Common myeloid progenitor, CD34-positive (primary cell): ENCODE measurements at regions not wholly inside any gene's neighbourhood (a gene's known extent, or its start where the extent isn't known, plus 50 kb on each side); places are given as distances from the start of the nearest gene placed in this dataset.

ENCODE experiments used
- CTCF ChIA-PET: fragments of 350-600 bp; sonication (Branson Sonifier 250); formaldehyde crosslinking; loops from one replicate; lab custom pipeline; 2021; ENCODE audit warnings: antibody characterized with exemption; lab: Charles Lee
- POLR2A ChIA-PET: fragments of 350-600 bp; sonication (Branson Sonifier 250); formaldehyde crosslinking; loops from one replicate; lab custom pipeline; 2021; ENCODE audit warnings: antibody characterized with exemption; lab: Charles Lee
- DNase-seq, 3 donors: peaks; one replicate each; pipeline versions ENCODE4 v3.0.0 to v3.0.0-alpha.2; 2013
- H3K27ac ChIP-seq, 2 experiments: 1 replicate in 1 of 2; 2 replicates in 1 of 2; pipeline ENCODE4 v1.7.0; 2013; ENCODE audit warnings: inconsistent platforms in 2 of 2, low read length in 2 of 2, mild to moderate bottlenecking in 2 of 2, low read depth in 1 of 2, moderate library complexity in 1 of 2; ENCODE audit not compliant: severe bottlenecking in 2 of 2, insufficient read depth in 1 of 2, poor library complexity in 1 of 2
- H3K27me3 ChIP-seq, 5 experiments: replicated peaks in 2 of 5; 1 replicate in 3 of 5; 2 replicates in 2 of 5; pipeline versions ENCODE4 v1.6.1 to v1.7.0; 2013; ENCODE audit warnings: low read length in 4 of 5, mild to moderate bottlenecking in 2 of 5, moderate library complexity in 2 of 5, inconsistent platforms in 1 of 5; ENCODE audit not compliant: insufficient read depth in 5 of 5, control insufficient read depth in 4 of 5
- H3K36me3 ChIP-seq, 4 experiments: 1 replicate in 2 of 4; 2 replicates in 2 of 4; pipeline versions ENCODE4 v1.6.1 to v1.7.0; 2013; ENCODE audit warnings: low read length in 3 of 4, control low read depth in 1 of 4, mild to moderate bottlenecking in 1 of 4; ENCODE audit not compliant: control insufficient read depth in 4 of 4, insufficient read depth in 4 of 4
- H3K4me1 ChIP-seq, 4 experiments: 1 replicate in 3 of 4; 2 replicates in 1 of 4; pipeline versions ENCODE4 v1.6.1 to v1.7.1; 2013; ENCODE audit warnings: low read length in 3 of 4, mild to moderate bottlenecking in 3 of 4, control low read depth in 1 of 4, inconsistent platforms in 1 of 4, moderate library complexity in 1 of 4; ENCODE audit not compliant: control insufficient read depth in 4 of 4, insufficient read depth in 4 of 4; ENCODE audit errors: control extremely low read depth in 1 of 4
- H3K4me3 ChIP-seq, 7 experiments: 1 replicate in 4 of 7; 2 replicates in 3 of 7; pipeline versions ENCODE4 v1.5.1 to v1.7.0; 2013; ENCODE audit warnings: mild to moderate bottlenecking in 7 of 7, low read length in 6 of 7, moderate library complexity in 6 of 7, inconsistent platforms in 2 of 7, low read depth in 2 of 7, control low read depth in 1 of 7; ENCODE audit not compliant: insufficient read depth in 4 of 7, control insufficient read depth in 1 of 7; ENCODE audit errors: extremely low read depth in 1 of 7
- H3K9me3 ChIP-seq, 5 experiments: 1 replicate in 4 of 5; 2 replicates in 1 of 5; pipeline versions ENCODE4 v1.6.1 to v1.7.1; 2013; ENCODE audit warnings: low read length in 4 of 5, mild to moderate bottlenecking in 2 of 5, inconsistent platforms in 1 of 5, low read depth in 1 of 5, moderate library complexity in 1 of 5; ENCODE audit not compliant: control insufficient read depth in 4 of 5, insufficient read depth in 2 of 5; ENCODE audit errors: control extremely low read depth in 1 of 5
- WGBS: methylation state at CpG from one replicate; pipeline ENCODE4 v1.1.5; 2013; ENCODE audit not compliant: insufficient coverage; 5-methylcytosine and 5-hydroxymethylcytosine counted together

DNA sequence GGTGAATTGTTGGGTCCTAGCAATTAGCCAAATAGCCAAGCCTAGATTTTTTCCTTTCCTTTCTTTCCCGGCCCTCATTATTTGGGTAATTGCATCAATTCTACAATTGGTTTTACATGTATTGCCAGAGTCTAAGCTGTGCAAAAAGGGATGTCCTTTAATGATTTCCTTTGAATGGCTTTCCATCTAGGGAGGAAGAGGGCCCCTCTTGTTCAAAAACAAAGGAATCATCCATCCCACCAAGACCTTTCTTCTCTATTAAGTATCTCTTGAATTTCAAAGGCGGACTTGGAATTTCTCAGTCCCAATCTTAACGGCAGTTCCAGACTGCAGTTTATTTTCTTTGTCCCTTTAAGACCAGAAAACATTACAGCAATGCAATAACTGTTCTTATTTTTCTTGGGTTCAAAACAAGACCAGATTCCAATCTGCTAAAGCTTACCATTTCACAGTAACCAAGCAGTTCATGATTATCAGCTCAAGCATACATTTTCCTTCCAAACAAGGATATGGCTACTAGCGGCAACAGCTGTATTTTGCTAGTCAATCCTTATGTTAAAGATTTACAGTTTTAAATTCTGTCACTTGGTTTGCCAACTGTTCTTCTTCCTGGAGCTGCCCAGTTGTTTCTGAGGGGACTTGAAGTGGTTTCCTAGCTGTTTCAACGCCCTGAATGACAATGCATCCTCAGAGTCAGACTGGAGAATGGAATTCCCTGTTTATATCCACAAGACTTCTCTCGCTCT lies 91.4 kb upstream of the LRIG1 start:
- DNase-seq: no peak
- Histone ChIP-seq H3K9me3 (no peaks in the 10 kb centered on the region), H3K4me1 (no peaks in the 10 kb centered on the region), H3K36me3 (no peaks in the 10 kb centered on the region), H3K27ac (no peak overlapping the region), H3K4me3 (no peak overlapping the region), H3K27me3 (peaks cover 0 to 12% (median 0%) of the 10 kb centered on the region in 5 experiments)
- 64% methylated on average over 4 of the region's 6 CpGs for WGBS
- ChIA-PET CTCF (no interaction called here), POLR2A (no interaction called here)

DNA sequence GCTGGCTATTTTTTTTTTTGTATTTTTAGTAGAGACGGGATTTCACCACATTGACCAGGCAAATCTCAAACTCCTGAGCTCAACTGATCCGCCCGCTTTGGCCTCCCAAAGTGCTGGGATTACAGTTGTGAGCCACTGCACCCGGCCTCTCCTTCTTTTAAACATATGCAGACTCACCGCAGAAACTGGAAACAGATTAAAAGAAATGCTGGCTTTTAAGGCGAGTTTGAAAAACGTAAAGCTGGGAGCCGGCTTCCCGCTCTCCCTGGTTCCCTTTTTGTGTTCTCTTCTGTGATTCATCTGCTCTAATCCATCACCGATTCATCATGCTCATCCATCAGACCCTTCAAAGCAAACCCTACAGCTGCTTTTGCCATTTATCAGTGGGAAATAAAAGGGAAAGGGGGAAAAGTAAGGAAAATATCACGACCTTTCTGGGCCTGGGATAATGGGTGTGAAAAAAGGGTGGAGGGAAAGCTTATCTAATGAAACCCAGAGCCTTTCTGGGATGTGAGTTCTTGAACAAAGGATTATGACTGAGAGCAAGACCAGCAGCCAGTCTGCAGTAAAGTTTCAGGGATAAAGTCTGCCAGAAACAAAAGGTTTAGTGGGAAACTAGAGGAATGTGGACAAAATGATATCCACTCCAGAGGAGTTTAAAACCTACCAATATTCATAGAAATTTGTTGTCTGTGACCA lies 92.3 kb upstream of the LRIG1 start:
- peaks cover 0 to 14% (median 0%) of the 10 kb centered on the region in 5 experiments for H3K27me3 ChIP-seq
- H3K9me3 ChIP-seq: no peaks in the 10 kb centered on the region
- H3K36me3 ChIP-seq: no peaks in the 10 kb centered on the region
- CTCF ChIA-PET: interaction anchor here (1.0 kb wide), 1 partner anchor 10 kb away, joined by 3 read pairs; no protein-coding TSS in a partner anchor
- no peak overlapping the region for H3K4me3 ChIP-seq
- POLR2A ChIA-PET: no interaction called here
- no peak overlapping the region for H3K27ac ChIP-seq
- H3K4me1 ChIP-seq: no peaks in the 10 kb centered on the region
- DNase-seq: no peak
- WGBS: 87% methylated on average over 9 of the region's 11 CpGs

DNA sequence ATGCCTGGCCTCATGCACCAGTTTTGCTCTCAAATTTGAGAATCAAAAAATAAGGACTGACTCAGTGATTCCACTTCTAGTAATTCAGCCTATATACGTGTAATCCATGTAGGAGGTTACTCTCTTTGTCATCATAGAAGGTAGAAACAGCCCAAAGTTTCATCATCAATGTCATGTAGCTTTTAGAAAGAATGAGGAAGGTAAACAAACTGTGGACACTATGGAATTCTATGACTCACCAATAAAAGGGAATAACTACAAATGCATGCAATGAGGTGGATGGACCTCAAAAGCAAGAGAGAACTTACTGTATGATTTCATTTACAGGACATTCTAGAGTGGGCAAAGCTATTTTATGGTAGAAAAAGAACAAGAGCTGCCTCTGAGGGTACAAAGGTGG lies 93.2 kb upstream of the LRIG1 start:
- WGBS: 100% methylated on average over 1 of the region's 1 CpG
- peaks cover 0 to 14% (median 0%) of the 10 kb centered on the region in 5 experiments for H3K27me3 ChIP-seq
- H3K36me3 ChIP-seq: no peaks in the 10 kb centered on the region
- no peak for DNase-seq
- no peak overlapping the region for H3K4me3 ChIP-seq
- no peak overlapping the region for H3K27ac ChIP-seq
- H3K4me1 ChIP-seq: no peaks in the 10 kb centered on the region
- H3K9me3 ChIP-seq: no peaks in the 10 kb centered on the region
- POLR2A ChIA-PET: no interaction called here
- CTCF ChIA-PET: interaction anchor here (1.0 kb wide), 1 partner anchor 9 kb away, joined by 3 read pairs; no protein-coding TSS in a partner anchor

DNA sequence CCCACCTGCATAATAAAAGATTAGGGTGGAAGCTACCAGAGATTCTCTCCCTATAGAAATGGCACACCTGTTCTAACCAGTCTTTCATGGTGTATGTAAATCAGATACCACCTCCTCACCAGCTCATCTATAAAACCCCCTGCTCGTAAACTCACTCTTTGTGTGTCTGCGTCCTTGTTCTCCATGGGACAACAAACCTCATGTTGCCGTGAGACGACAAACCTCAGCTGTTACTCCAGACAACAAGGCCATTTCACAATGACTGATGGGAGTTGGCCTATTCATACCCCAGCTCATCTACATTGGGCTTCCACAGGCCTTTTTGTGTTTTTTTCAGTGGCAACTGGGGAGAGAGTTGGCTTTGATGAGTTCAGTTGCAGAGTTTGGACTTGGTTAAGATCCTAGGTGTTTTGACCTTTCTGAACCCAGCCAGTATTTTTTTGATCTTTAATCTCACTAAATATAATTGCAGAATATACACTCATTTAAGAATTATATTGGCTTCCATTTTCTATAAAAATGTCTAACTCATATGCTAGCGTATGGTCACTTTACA lies 96.6 kb upstream of the LRIG1 start:
- H3K27ac ChIP-seq: no peak overlapping the region
- WGBS: 100% methylated on average over 5 of the region's 5 CpGs
- no peak overlapping the region for H3K4me3 ChIP-seq
- ChIA-PET POLR2A (no interaction called here), CTCF (no interaction called here)
- H3K36me3 ChIP-seq: no peaks in the 10 kb centered on the region
- no peak for DNase-seq
- H3K27me3 ChIP-seq: peaks cover 0 to 7% (median 0%) of the 10 kb centered on the region in 5 experiments
- no peaks in the 10 kb centered on the region for H3K9me3 ChIP-seq
- H3K4me1 ChIP-seq: no peaks in the 10 kb centered on the region

DNA sequence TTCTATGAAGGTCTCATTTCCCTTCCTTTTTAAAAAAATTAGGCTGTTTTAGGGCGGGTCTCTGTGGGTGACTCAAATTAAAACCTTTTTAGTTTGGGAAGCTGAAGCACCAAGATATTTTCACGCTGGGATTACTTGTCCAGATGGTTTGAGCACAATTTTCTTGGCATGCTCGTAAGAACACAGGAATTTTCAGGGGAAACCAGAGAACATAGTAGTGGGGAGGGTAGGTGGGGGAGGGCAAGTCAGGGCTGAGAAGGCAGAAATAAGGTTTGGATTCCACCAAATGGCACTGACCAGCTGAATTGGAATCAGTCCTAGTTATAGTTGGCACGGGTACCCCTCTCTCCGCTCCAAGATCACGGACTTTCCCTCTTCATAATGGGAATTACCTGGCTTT lies 97.3 kb upstream of the LRIG1 start:
- DNase-seq: no peak
- H3K27me3 ChIP-seq: peaks cover 0 to 5% (median 0%) of the 10 kb centered on the region in 5 experiments
- POLR2A ChIA-PET: no interaction called here
- no peaks in the 10 kb centered on the region for H3K36me3 ChIP-seq
- WGBS: 96% methylated on average over 4 of the region's 6 CpGs
- no peak overlapping the region for H3K4me3 ChIP-seq
- no peaks in the 10 kb centered on the region for H3K9me3 ChIP-seq
- no peak overlapping the region for H3K27ac ChIP-seq
- CTCF ChIA-PET: no interaction called here
- H3K4me1 ChIP-seq: peaks cover 0 to 3% (median under 1%) of the 10 kb centered on the region in 4 experiments

DNA sequence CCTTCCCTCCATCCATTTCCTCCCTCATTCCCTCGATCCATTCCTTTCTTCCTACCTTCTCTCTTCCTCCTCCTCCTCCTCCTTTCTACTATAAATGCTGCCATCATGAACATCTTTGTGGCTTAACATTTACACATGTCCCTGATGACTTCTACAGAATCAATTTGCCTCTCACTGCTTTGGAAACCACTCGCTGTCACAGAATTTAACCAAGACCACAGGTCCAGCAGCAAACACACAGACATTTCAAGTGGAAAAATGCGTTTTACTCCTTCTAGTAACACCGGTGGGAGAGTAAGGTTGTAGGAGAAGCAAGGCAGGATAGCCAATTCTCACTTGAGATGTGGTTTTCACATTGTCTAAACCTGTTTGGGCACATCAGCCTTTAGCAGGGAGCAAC lies 101.4 kb upstream of the LRIG1 start:
- Histone ChIP-seq H3K9me3 (no peaks in the 10 kb centered on the region), H3K4me1 (peaks cover 0 to 6% (median 1%) of the 10 kb centered on the region in 4 experiments), H3K36me3 (no peaks in the 10 kb centered on the region), H3K27me3 (peaks cover 0 to 7% (median 0%) of the 10 kb centered on the region in 5 experiments), H3K4me3 (no peak overlapping the region), H3K27ac (no peak overlapping the region)
- POLR2A ChIA-PET: no interaction called here
- WGBS: 98% methylated on average over 4 of the region's 4 CpGs
- no peak for DNase-seq
- CTCF ChIA-PET: no interaction called here

DNA sequence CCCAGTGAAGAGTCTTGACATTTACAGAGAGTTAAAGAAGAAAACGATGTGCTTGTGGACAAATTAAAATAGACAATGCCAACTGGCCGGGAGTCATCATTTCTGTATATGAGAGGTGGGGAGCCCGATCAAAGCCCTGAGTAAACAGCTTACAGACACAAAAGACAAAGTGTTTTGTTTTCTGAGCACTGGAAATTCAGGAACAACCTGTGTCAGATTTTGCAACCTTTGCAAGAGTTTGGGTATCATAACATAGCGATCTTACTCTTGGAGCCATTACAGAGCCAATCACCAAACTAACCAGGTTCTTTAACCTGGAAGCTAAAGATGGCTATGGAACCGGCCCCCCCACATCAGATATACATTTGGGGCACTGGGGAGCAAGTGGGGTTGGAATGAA lies 101.9 kb upstream of the LRIG1 start:
- no peaks in the 10 kb centered on the region for H3K9me3 ChIP-seq
- DNase-seq: no peak
- peaks cover 0 to 5% (median 0%) of the 10 kb centered on the region in 5 experiments for H3K27me3 ChIP-seq
- H3K4me1 ChIP-seq: peaks cover 0 to 6% (median 1%) of the 10 kb centered on the region in 4 experiments
- WGBS: 97% methylated on average over 4 of the region's 5 CpGs
- CTCF ChIA-PET: interaction anchor here (1.0 kb wide), 1 partner anchor 9 kb away, joined by 3 read pairs; no protein-coding TSS in a partner anchor
- POLR2A ChIA-PET: no interaction called here
- no peak overlapping the region for H3K4me3 ChIP-seq
- no peaks in the 10 kb centered on the region for H3K36me3 ChIP-seq
- H3K27ac ChIP-seq: no peak overlapping the region
